Superior temporal gyrus (tissue), 1 donor: ENCODE measurements at regions not wholly inside any gene's neighbourhood (a gene's known extent, or its start where the extent isn't known, plus 50 kb on each side); places are given as distances from the start of the nearest gene placed in this dataset.

Experiments used
- DNase-seq: peaks from one replicate; pipeline ENCODE4 v3.0.0-alpha.2; 2016; ENCODE audit errors: extremely low spot score

GRCh38 chr9:108720191-108720642 lies 135.6 kb downstream of the ACTL7B start:
- DNase-seq: peak; percentile 26

GRCh38 chr9:108710424-108710823 lies 145.4 kb downstream of the ACTL7B start:
- DNase-seq: no peak

- peak; percentile 35 for DNase-seq
Observed at GRCh38 chr9:108709997-108710396, 145.8 kb downstream of the ACTL7B start.

GRCh38 chr9:108709126-108709525 lies 146.7 kb downstream of the ACTL7B start:
- DNase-seq: no peak

- peak; percentile 90 for DNase-seq
Observed at GRCh38 chr9:108708448-108708847, 147.3 kb downstream of the ACTL7B start.

- DNase-seq: no peak
Observed at GRCh38 chr9:108707120-108707519, 148.7 kb downstream of the ACTL7B start.

GRCh38 chr9:108704156-108704852 lies 151.5 kb downstream of the ACTL7B start:
- DNase-seq: no peak

GRCh38 chr9:108703429-108703828 lies 152.4 kb downstream of the ACTL7B start:
- DNase-seq: no peak

GRCh38 chr9:108702681-108703080 lies 153.1 kb downstream of the ACTL7B start:
- no peak for DNase-seq

- no peak for DNase-seq
Observed at GRCh38 chr9:108698801-108699200, 157.0 kb downstream of the ACTL7B start.

- DNase-seq: no peak
Observed at GRCh38 chr9:108698231-108698630, 157.6 kb downstream of the ACTL7B start.

GRCh38 chr9:108696156-108696555 lies 159.6 kb downstream of the ACTL7B start:
- DNase-seq: no peak

GRCh38 chr9:108694170-108694569 lies 161.6 kb downstream of the ACTL7B start:
- DNase-seq: no peak

- DNase-seq: no peak
Observed at GRCh38 chr9:108691614-108692013, 164.2 kb downstream of the ACTL7B start.

- no peak for DNase-seq
Observed at GRCh38 chr9:108688676-108689075, 167.1 kb downstream of the ACTL7B start.

- DNase-seq: no peak
Observed at GRCh38 chr9:108688051-108688450, 167.7 kb downstream of the ACTL7B start.

- DNase-seq: no peak
Observed at GRCh38 chr9:108687006-108687987, 168.5 kb downstream of the ACTL7B start.

- no peak for DNase-seq
Observed at GRCh38 chr9:108684288-108685025, 171.3 kb downstream of the ACTL7B start.

- DNase-seq: no peak
Observed at GRCh38 chr9:108683245-108683644, 172.5 kb downstream of the ACTL7B start.

- no peak for DNase-seq
Observed at GRCh38 chr9:108681851-108682590, 173.8 kb downstream of the ACTL7B start.

GRCh38 chr9:108680946-108681345 lies 174.8 kb downstream of the ACTL7B start:
- DNase-seq: no peak
